IMR-90 (cell line): ENCODE measurements at regions not wholly inside any gene's neighbourhood (a gene's known extent, or its start where the extent isn't known, plus 50 kb on each side); places are given as distances from the start of the nearest gene placed in this dataset.

Experiments
- ATAC-seq: fragments of 200-7000 bp; cut with Tn5 transposase; 2 replicates; pipeline ENCODE4 v1.9.1; 2020; ENCODE audit warnings: low read depth, mild to moderate bottlenecking, moderate library complexity
- BruUV-seq: library from RNA; stranded (reverse); fragments of 400-500 nt; replicated peaks from 2 replicates; lab custom pipeline; 2021; lab: Mats Ljungman, UMichigan
- CTCF ChIA-PET: fragments of 300-600 bp; formaldehyde crosslinking; extraction: SDS; loops from one replicate; lab custom pipeline; 2021; ENCODE audit warnings: antibody characterized with exemption; lab: Yijun Ruan, JAX
- POLR2A ChIA-PET: fragments of 300-600 bp; sonication (Branson Sonifier 250); formaldehyde crosslinking; loops from one replicate; lab custom pipeline; 2022; ENCODE audit warnings: antibody characterized with exemption; ENCODE audit not compliant: unreplicated experiment; lab: Charles Lee
- DNase-seq: peaks from one replicate; pipeline ENCODE4 v3.0.0; 2013
- H2AFZ ChIP-seq: replicated peaks from 2 replicates; pipeline ENCODE3; 2013; ENCODE audit warnings: low read length, mild to moderate bottlenecking; ENCODE audit not compliant: poor library complexity
- H2AK5ac ChIP-seq: 2 replicates; pipeline ENCODE4 v1.6.1; 2013; ENCODE audit warnings: low read depth, low read length, inconsistent platforms
- H2AK9ac ChIP-seq: replicated peaks from 2 replicates; pipeline ENCODE3; 2013; ENCODE audit warnings: mild to moderate bottlenecking, low read depth, low read length, moderate library complexity; ENCODE audit not compliant: poor library complexity
- H2BK120ac ChIP-seq: 2 replicates; pipeline ENCODE4 v1.6.1; 2013; ENCODE audit warnings: low read depth, low read length, inconsistent platforms
- H2BK15ac ChIP-seq: 3 replicates; pipeline ENCODE4 v1.6.1; 2013; ENCODE audit warnings: low read depth, low read length, inconsistent platforms
- H2BK20ac ChIP-seq: 2 replicates; pipeline ENCODE4 v1.6.1; 2013; ENCODE audit warnings: low read depth, mild to moderate bottlenecking, inconsistent platforms, low read length, moderate library complexity
- H2BK5ac ChIP-seq: 2 replicates; pipeline ENCODE4 v1.6.1; 2013; ENCODE audit warnings: mild to moderate bottlenecking, low read depth, low read length, inconsistent platforms; ENCODE audit not compliant: poor library complexity, severe bottlenecking
- H3K14ac ChIP-seq: replicated peaks from 2 replicates; pipeline ENCODE4 v1.6.1; 2013; ENCODE audit warnings: low read depth, low read length, inconsistent platforms
- H3K18ac ChIP-seq: 2 replicates; pipeline ENCODE4 v1.6.1; 2013; ENCODE audit warnings: low read depth, low read length, control low read depth
- H3K23ac ChIP-seq: 2 replicates; pipeline ENCODE4 v1.6.1; 2013; ENCODE audit warnings: low read depth, low read length, inconsistent platforms
- H3K27ac ChIP-seq: 2 replicates; pipeline ENCODE4 v1.5.1; 2013; ENCODE audit warnings: mild to moderate bottlenecking, control low read depth, low read length; ENCODE audit not compliant: insufficient read depth
- H3K27me3 ChIP-seq: 2 replicates; pipeline ENCODE4 v1.6.1; 2013; ENCODE audit warnings: low read length; ENCODE audit not compliant: control insufficient read depth, insufficient read depth
- H3K36me3 ChIP-seq: 2 replicates; pipeline ENCODE4 v1.6.1; 2013; ENCODE audit warnings: low read length, mixed read lengths; ENCODE audit not compliant: control insufficient read depth, insufficient read depth
- H3K4ac ChIP-seq: 2 replicates; pipeline ENCODE4 v1.6.1; 2013; ENCODE audit warnings: low read depth, low read length, inconsistent platforms
- H3K4me1 ChIP-seq: 2 replicates; pipeline ENCODE4 v1.6.1; 2013; ENCODE audit warnings: low read length, mixed read lengths; ENCODE audit not compliant: control insufficient read depth, insufficient read depth
- H3K4me2 ChIP-seq: 2 replicates; pipeline ENCODE4 v1.6.1; 2013; ENCODE audit warnings: low read depth, mild to moderate bottlenecking, control low read depth, low read length, moderate library complexity
- H3K4me3 ChIP-seq: 2 replicates; pipeline ENCODE4 v1.5.1; 2013; ENCODE audit warnings: low read depth, mild to moderate bottlenecking, control low read depth, low read length, moderate library complexity; ENCODE audit not compliant: insufficient read depth
- H3K56ac ChIP-seq: 2 replicates; pipeline ENCODE4 v1.6.1; 2013; ENCODE audit warnings: low read length, inconsistent platforms; ENCODE audit not compliant: insufficient read depth; ENCODE audit errors: extremely low read depth
- H3K79me1 ChIP-seq, 2 experiments: 2 replicates each; pipeline ENCODE4 v1.6.1; 2013; ENCODE audit warnings: low read length in 2 of 2, inconsistent platforms in 1 of 2, low read depth in 1 of 2
- H3K9ac ChIP-seq: 2 replicates; pipeline ENCODE4 v1.6.1; 2013; ENCODE audit warnings: low read depth, low read length, control low read depth
- H3K9me1 ChIP-seq: 2 replicates; pipeline ENCODE4 v1.6.1; 2013; ENCODE audit warnings: low read length, inconsistent platforms; ENCODE audit not compliant: insufficient read depth
- H3K9me3 ChIP-seq: 2 replicates; pipeline ENCODE4 v1.6.1; 2013; ENCODE audit warnings: low read length; ENCODE audit not compliant: control insufficient read depth, insufficient read depth
- H4K20me1 ChIP-seq: 2 replicates; pipeline ENCODE4 v1.6.1; 2013; ENCODE audit warnings: low read length, inconsistent platforms; ENCODE audit not compliant: insufficient read depth
- H4K5ac ChIP-seq: 2 replicates; pipeline ENCODE4 v1.6.1; 2013; ENCODE audit warnings: mild to moderate bottlenecking, low read depth, low read length, control low read depth
- H4K8ac ChIP-seq, 2 experiments: 2 replicates each; pipeline ENCODE4 v1.6.1; 2013; ENCODE audit warnings: low read depth in 2 of 2, low read length in 2 of 2, control low read depth in 1 of 2, inconsistent platforms in 1 of 2
- H4K91ac ChIP-seq: 2 replicates; pipeline ENCODE4 v1.6.1; 2013; ENCODE audit warnings: low read depth, low read length, inconsistent platforms; ENCODE audit not compliant: insufficient read depth
- BHLHE40 ChIP-seq: fragments of 150-350 bp; IDR thresholded peaks from 2 replicates; pipeline ENCODE4 v1.6.1; 2016; ENCODE audit warnings: mild to moderate bottlenecking, low read depth, low read length
- CHD1 ChIP-seq: IDR thresholded peaks from 2 replicates; pipeline ENCODE4 v1.6.1; 2012; ENCODE audit warnings: low read depth, low read length, improper control_type of control experiment
- CTCF ChIP-seq: conservative IDR thresholded peaks from 2 replicates; pipeline ENCODE4 v1.5.1; 2012; ENCODE audit warnings: mild to moderate bottlenecking, low read depth, low read length, improper control_type of control experiment
- ELK1 ChIP-seq: fragments of 150-350 bp; IDR thresholded peaks from 2 replicates; pipeline ENCODE4 v1.6.1; 2016; ENCODE audit warnings: low read depth, mild to moderate bottlenecking, low read length, moderate library complexity, borderline replicate concordance
- MAFK ChIP-seq: IDR thresholded peaks from 2 replicates; pipeline ENCODE4 v1.6.1; 2012; ENCODE audit warnings: low read depth, low read length, improper control_type of control experiment
- MAZ ChIP-seq: IDR thresholded peaks from 2 replicates; pipeline ENCODE4 v1.6.1; 2012; ENCODE audit warnings: low read depth, mild to moderate bottlenecking, low read length, improper control_type of control experiment, moderate library complexity, borderline replicate concordance
- MXI1 ChIP-seq: IDR thresholded peaks from 2 replicates; pipeline ENCODE4 v1.6.1; 2012; ENCODE audit warnings: low read depth, mild to moderate bottlenecking, low read length, moderate library complexity, borderline replicate concordance
- NFE2L2 ChIP-seq: fragments of 150-350 bp; IDR thresholded peaks from 2 replicates; pipeline ENCODE4 v1.6.1; 2016; ENCODE audit warnings: low read depth, mild to moderate bottlenecking, low read length
- POLR2A ChIP-seq: IDR thresholded peaks from 2 replicates; pipeline ENCODE4 v1.6.1; 2012; ENCODE audit warnings: mild to moderate bottlenecking, low read depth, low read length
- RAD21 ChIP-seq: IDR thresholded peaks from 2 replicates; pipeline ENCODE4 v1.6.1; 2012; ENCODE audit warnings: low read length, improper control_type of control experiment
- RFX5 ChIP-seq: IDR thresholded peaks from 2 replicates; pipeline ENCODE4 v1.8.0; 2012; ENCODE audit warnings: low read depth, mild to moderate bottlenecking, low read length, moderate library complexity
- SMC3 ChIP-seq: fragments of 150-350 bp; IDR thresholded peaks from 2 replicates; pipeline ENCODE4 v1.6.1; 2016; ENCODE audit warnings: low read depth, mild to moderate bottlenecking, antibody characterized with exemption, low read length, moderate library complexity
- USF2 ChIP-seq: fragments of 150-350 bp; IDR thresholded peaks from 2 replicates; pipeline ENCODE4 v1.6.1; 2017; ENCODE audit warnings: mild to moderate bottlenecking, antibody characterized with exemption, low read length, low read depth
- whole genome bisulfite sequencing, 2 experiments: methylation state at CpG; one replicate each; pipeline versions ENCODE4 v1.1.5 to v1.1.7; 2013; ENCODE audit warnings: missing lambda C conversion rate in 2 of 2; ENCODE audit not compliant: insufficient read length in 1 of 2; ENCODE audit errors: extremely low coverage in 2 of 2; 5-methylcytosine and 5-hydroxymethylcytosine counted together
- dilution Hi-C: fragments of 300-500 bp; cut with HindIII; formaldehyde crosslinking; loops from one replicate; pipeline ENCODE4 v1.14.3; 2018; ENCODE audit warnings: low sequenced_read_pairs; ENCODE audit not compliant: unreplicated experiment
- in situ Hi-C: fragments of 300-500 bp; cut with MboI; formaldehyde crosslinking; loops from 3 replicates; pipeline ENCODE4 v1.14.3; 2019; ENCODE audit warnings: low sequenced_read_pairs, inconsistent platforms, mixed read lengths
- intact Hi-C: fragments of 100-400 bp; cut with micrococcal nuclease; formaldehyde crosslinking; loops from 2 replicates; pipeline ENCODE4 v1.10.0; 2022

GRCh38 chr4:114537352-114537751 lies 61.3 kb upstream of the UGT8 start:
- Histone ChIP-seq H3K27me3 (no peaks in the 10 kb centered on the region), H2BK20ac (no peak overlapping the region), H3K23ac (no peak overlapping the region), H3K14ac (no peak overlapping the region), H2BK5ac (no peak overlapping the region), H3K9me3 (no peaks in the 10 kb centered on the region), H3K4ac (no peak overlapping the region), H4K5ac (no peak overlapping the region), H4K20me1 (no peaks in the 10 kb centered on the region), H2BK15ac (no peak overlapping the region), H2AK9ac (no peak overlapping the region), H3K36me3 (no peaks in the 10 kb centered on the region), H3K9ac (no peak overlapping the region), H3K4me2 (no peak overlapping the region), H3K79me1 (no peaks in the 10 kb centered on the region), H3K9me1 (no peaks in the 10 kb centered on the region), H2AFZ (no peak overlapping the region), H2AK5ac (no peak overlapping the region), H2BK120ac (no peak overlapping the region), H3K56ac (no peak overlapping the region), H3K4me1 (no peaks in the 10 kb centered on the region), H4K91ac (no peak overlapping the region), H3K4me3 (no peak overlapping the region), H4K8ac (no peak overlapping the region), H3K18ac (no peak overlapping the region), H3K27ac (no peak overlapping the region)
- intact Hi-C loops, result no loop called here
- WGBS, 2 experiments, result 80% methylated on average over 2 of the region's 3 CpGs; no CpG with 5 or more reads in 1 of the 2 experiments
- in situ Hi-C loops, result no loop called here
- ChIA-PET POLR2A (no interaction called here), CTCF (no interaction called here)
- no TSS peak for BruUV-seq
- ATAC-seq, result no peak
- TF ChIP-seq SMC3 (no peak), RAD21 (no peak), BHLHE40 (no peak), MAZ (no peak), NFE2L2 (no peak), CTCF (no peak), USF2 (no peak), POLR2A (no peak), MXI1 (no peak), ELK1 (no peak), MAFK (no peak), CHD1 (no peak), RFX5 (no peak)
- dilution Hi-C loops, result no loop called here
- no peak for DNase-seq
